GM23338 (cell line): ENCODE measurements at regions not wholly inside any gene's neighbourhood (a gene's known extent, or its start where the extent isn't known, plus 50 kb on each side); places are given as distances from the start of the nearest gene placed in this dataset.

ENCODE experiments used
- ATAC-seq: fragments of 200-7000 bp; cut with Tn5 transposase; 3 replicates; pipeline ENCODE4 v1.9.1; 2020
- DNase-seq: peaks from one replicate; pipeline ENCODE4 v3.0.0-alpha.2; 2015; ENCODE audit warnings: low spot score
- H2AFZ ChIP-seq: fragments of 200-600 bp; sonication (generic); 2 replicates; pipeline ENCODE4 v1.8.0; 2016; ENCODE audit warnings: antibody characterized with exemption, mild to moderate bottlenecking, moderate library complexity
- H3F3A ChIP-seq: fragments of 200-600 bp; sonication (generic); replicated peaks from 2 replicates; pipeline ENCODE4 v1.8.0; 2017; ENCODE audit warnings: antibody characterized with exemption, mixed run types, low read depth
- H3K27ac ChIP-seq: fragments of 200-600 bp; sonication (generic); 2 replicates; pipeline ENCODE4 v1.6.1; 2016; ENCODE audit warnings: low read depth
- H3K27me3 ChIP-seq: fragments of 200-600 bp; sonication (generic); 2 replicates; pipeline ENCODE4 v1.8.0; 2016; ENCODE audit warnings: mild to moderate bottlenecking, mixed run types, moderate library complexity; ENCODE audit not compliant: insufficient read depth
- H3K36me3 ChIP-seq: fragments of 200-600 bp; sonication (generic); 2 replicates; pipeline ENCODE4 v1.8.0; 2016; ENCODE audit warnings: mild to moderate bottlenecking; ENCODE audit not compliant: insufficient read depth
- H3K4me1 ChIP-seq: fragments of 200-600 bp; sonication (generic); 2 replicates; pipeline ENCODE4 v1.8.0; 2016; ENCODE audit warnings: mild to moderate bottlenecking, moderate library complexity; ENCODE audit not compliant: insufficient read depth
- H3K4me2 ChIP-seq: fragments of 200-600 bp; sonication (generic); 2 replicates; pipeline ENCODE4 v1.7.1; 2017; ENCODE audit warnings: mixed run types
- H3K4me3 ChIP-seq: fragments of 200-600 bp; sonication (generic); 2 replicates; pipeline ENCODE4 v1.6.1; 2016; ENCODE audit warnings: mixed run types
- H3K79me2 ChIP-seq: fragments of 200-600 bp; sonication (generic); replicated peaks from 2 replicates; pipeline ENCODE4 v1.8.0; 2017; ENCODE audit warnings: mild to moderate bottlenecking; ENCODE audit not compliant: insufficient read depth
- H3K9me2 ChIP-seq: fragments of 200-600 bp; sonication (generic); 2 replicates; pipeline ENCODE4 v1.8.0; 2017; ENCODE audit not compliant: insufficient read depth
- H4K20me1 ChIP-seq: fragments of 200-600 bp; sonication (generic); replicated peaks from 2 replicates; pipeline ENCODE4 v1.8.0; 2017; ENCODE audit warnings: mild to moderate bottlenecking; ENCODE audit not compliant: insufficient read depth
- H3K27ac Mint-ChIP-seq: 2 replicates; pipeline ENCODE4 v1.8.0; 2020; ENCODE audit warnings: inconsistent platforms, mild to moderate bottlenecking, moderate library complexity, mixed read lengths
- H3K27me3 Mint-ChIP-seq: 3 replicates; pipeline ENCODE4 v1.8.0; 2022; ENCODE audit warnings: low read depth, mild to moderate bottlenecking, moderate library complexity, mixed read lengths, inconsistent platforms; ENCODE audit not compliant: insufficient read depth, poor library complexity
- H3K36me3 Mint-ChIP-seq: 3 replicates; pipeline ENCODE4 v1.8.0; 2021; ENCODE audit warnings: low read depth, mild to moderate bottlenecking, inconsistent platforms, moderate library complexity, mixed read lengths
- H3K4me1 Mint-ChIP-seq: 3 replicates; pipeline ENCODE4 v1.8.0; 2020; ENCODE audit warnings: mild to moderate bottlenecking, inconsistent platforms, mixed read lengths
- H3K4me3 Mint-ChIP-seq: 3 replicates; pipeline ENCODE4 v1.8.0; 2021; ENCODE audit warnings: moderate library complexity, mild to moderate bottlenecking, inconsistent platforms, mixed read lengths
- H3K9me3 Mint-ChIP-seq: 3 replicates; pipeline ENCODE4 v1.8.0; 2020; ENCODE audit warnings: moderate library complexity, mild to moderate bottlenecking, inconsistent platforms, mixed read lengths
- CREB1 ChIP-seq: fragments of 250-450 bp; sonication (Bioruptor Pico); IDR thresholded peaks from 2 replicates; pipeline ENCODE4 v1.5.0; 2020; ENCODE audit warnings: low read depth, mild to moderate bottlenecking, moderate library complexity
- CTCF ChIP-seq, 2 experiments: fragments of 200-600 bp in 1 of 2; sonication (generic) in 1 of 2; conservative IDR thresholded peaks; 2 replicates each; pipeline versions ENCODE4 v1.5.1 to v1.6.1; 2016 to 2017; ENCODE audit warnings: antibody characterized with exemption in 2 of 2, low read depth in 2 of 2, mild to moderate bottlenecking in 2 of 2, moderate library complexity in 1 of 2
- EZH2 ChIP-seq: fragments of 200-600 bp; sonication (generic); IDR thresholded peaks from one replicate; pipeline ENCODE4 v1.8.0; 2017; ENCODE audit warnings: antibody characterized with exemption, mild to moderate bottlenecking, low read depth; ENCODE audit not compliant: unreplicated experiment
- EZH2phosphoT487 ChIP-seq: fragments of 200-600 bp; sonication (generic); IDR thresholded peaks from one replicate; pipeline ENCODE4 v1.8.1; 2018; ENCODE audit warnings: antibody characterized with exemption; ENCODE audit not compliant: unreplicated experiment
- JUNB ChIP-seq: IDR thresholded peaks from one replicate; pipeline ENCODE4 v1.6.1; 2016; ENCODE audit warnings: antibody characterized with exemption; ENCODE audit not compliant: unreplicated experiment
- NANOG ChIP-seq: IDR thresholded peaks from 2 replicates; pipeline ENCODE4 v1.6.1; 2016; ENCODE audit warnings: antibody characterized with exemption, borderline replicate concordance
- POLR2AphosphoS5 ChIP-seq: IDR thresholded peaks from 2 replicates; pipeline ENCODE4 v1.6.1; 2016; ENCODE audit warnings: antibody characterized with exemption, low read depth
- REST ChIP-seq: IDR thresholded peaks from one replicate; pipeline ENCODE4 v1.6.1; 2018; ENCODE audit warnings: antibody characterized with exemption; ENCODE audit not compliant: unreplicated experiment
- STAT1 ChIP-seq: IDR thresholded peaks from one replicate; pipeline ENCODE4 v1.6.1; 2016; ENCODE audit warnings: antibody characterized with exemption; ENCODE audit not compliant: unreplicated experiment
- ZNF114 ChIP-seq: fragments of 250-450 bp; sonication (Bioruptor Pico); IDR thresholded peaks from 2 replicates; pipeline ENCODE4 v1.5.0; 2020; ENCODE audit warnings: mild to moderate bottlenecking, moderate library complexity
- ZNF331 ChIP-seq: fragments of 250-450 bp; sonication (Bioruptor Pico); IDR thresholded peaks from 2 replicates; pipeline ENCODE4 v1.5.0; 2020; ENCODE audit warnings: low read depth, mild to moderate bottlenecking, moderate library complexity
- ZNF462 ChIP-seq: fragments of 250-450 bp; sonication (Bioruptor Pico); IDR thresholded peaks from 2 replicates; pipeline ENCODE4 v1.5.0; 2020; ENCODE audit warnings: mild to moderate bottlenecking, moderate library complexity
- TF ChIP-seq, protein P1 (sequence below): IDR thresholded peaks from 2 replicates; pipeline ENCODE4 v1.6.1; 2016; ENCODE audit warnings: antibody characterized with exemption

GRCh38 chr4:159515314-159516025 is 412.6 kb downstream of the RAPGEF2 start:
- H3K27me3 Mint-ChIP-seq, result no peaks in the 10 kb centered on the region
- no peaks in the 10 kb centered on the region for H3K4me1 ChIP-seq
- no peak overlapping the region for H3K4me3 Mint-ChIP-seq

More at GRCh38 chr4:159515314-159516025, 412.6 kb downstream of the RAPGEF2 start:
- no peak overlapping the region for H3K27ac Mint-ChIP-seq
- Histone ChIP-seq H3K27me3 (no peaks in the 10 kb centered on the region), H3F3A (no peaks in the 10 kb centered on the region), H3K9me2 (0 out of 2 replicates have a peak, but pooled peaks cover 2% of the 10 kb centered on the region), H3K4me2 (no peak overlapping the region), H3K79me2 (no peaks in the 10 kb centered on the region), H3K4me3 (no peak overlapping the region), H3K27ac (no peak overlapping the region), H2AFZ (no peak overlapping the region), H3K36me3 (no peaks in the 10 kb centered on the region), H4K20me1 (no peaks in the 10 kb centered on the region)
- DNase-seq, result no peak
- ATAC-seq, result no peak
- no peak for TF ChIP-seq ZNF331 (CRISPR knock-in tag)
- no peak for TF ChIP-seq JUNB
- no peak for TF ChIP-seq ZNF114 (CRISPR knock-in tag)
- TF ChIP-seq STAT1, result no peak
- TF ChIP-seq REST, result no peak
- TF ChIP-seq, protein P1, sequence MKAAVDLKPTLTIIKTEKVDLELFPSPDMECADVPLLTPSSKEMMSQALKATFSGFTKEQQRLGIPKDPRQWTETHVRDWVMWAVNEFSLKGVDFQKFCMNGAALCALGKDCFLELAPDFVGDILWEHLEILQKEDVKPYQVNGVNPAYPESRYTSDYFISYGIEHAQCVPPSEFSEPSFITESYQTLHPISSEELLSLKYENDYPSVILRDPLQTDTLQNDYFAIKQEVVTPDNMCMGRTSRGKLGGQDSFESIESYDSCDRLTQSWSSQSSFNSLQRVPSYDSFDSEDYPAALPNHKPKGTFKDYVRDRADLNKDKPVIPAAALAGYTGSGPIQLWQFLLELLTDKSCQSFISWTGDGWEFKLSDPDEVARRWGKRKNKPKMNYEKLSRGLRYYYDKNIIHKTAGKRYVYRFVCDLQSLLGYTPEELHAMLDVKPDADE, result no peak
- no peak for TF ChIP-seq POLR2AphosphoS5
- no peak for TF ChIP-seq CTCF (conservative IDR thresholded peaks at IDR 0.05; ENCODE audit: low read depth in 2 of 2)
- no peak for TF ChIP-seq EZH2phosphoT487
- no peak for TF ChIP-seq NANOG
- no peak for TF ChIP-seq ZNF462 (CRISPR knock-in tag)
- TF ChIP-seq CREB1, result no peak
- TF ChIP-seq EZH2, result no peak
- peaks cover 6% of the 10 kb centered on the region; the same call in 2 of the 3 replicates for H3K9me3 Mint-ChIP-seq
- H3K4me1 Mint-ChIP-seq, result no peaks in the 10 kb centered on the region
- H3K36me3 Mint-ChIP-seq, result peaks cover 3% of the 10 kb centered on the region; the same call in 1 of the 3 replicates
